ENCODE measurements at regions not wholly inside any gene's neighbourhood (a gene's known extent, or its start where the extent isn't known, plus 50 kb on each side); places are given as distances from the start of the nearest gene placed in this dataset.

- H4K20me1 ChIP-seq (ENCODE audit: insufficient read depth, low read length): no peaks in the 10 kb centered on the region
- H3K4me2 ChIP-seq (ENCODE audit: insufficient read depth, low read length): no peak overlapping the region
- H3K27me3 ChIP-seq (ENCODE audit: insufficient read depth, low read length): no peaks in the 10 kb centered on the region
- no peaks in the 10 kb centered on the region for H3K36me3 ChIP-seq (ENCODE audit: insufficient read depth, low read length)
- no peak overlapping the region for H3K27ac ChIP-seq (ENCODE audit: low read depth, low read length)
- no peak overlapping the region for H3K4me3 ChIP-seq (ENCODE audit: insufficient read depth, low read length)
- H2AFZ ChIP-seq (ENCODE audit: low read length): no peak overlapping the region
- no peak for DNase-seq (ENCODE audit: insufficient read length, low spot score, missing footprints)
- no peaks in the 10 kb centered on the region for H3K79me2 ChIP-seq (ENCODE audit: insufficient read depth, low read length)
- H3K9me3 ChIP-seq (ENCODE audit: low read depth, low read length): no peaks in the 10 kb centered on the region
- no peak for TF ChIP-seq CTCF (IDR thresholded peaks at IDR 0.05; ENCODE audit: extremely low read depth, low read depth, low read length)
- no peaks in the 10 kb centered on the region for H3K4me1 ChIP-seq (ENCODE audit: insufficient read depth, low read length)
Measured at GRCh38 chr1:5613900-5614299, 378.3 kb downstream of the NPHP4 start.

GRCh38 chr1:5611851-5612250, 380.4 kb downstream of the NPHP4 start:
- Histone ChIP-seq H3K27ac (ENCODE audit: low read depth, low read length) (no peak overlapping the region), H3K79me2 (ENCODE audit: insufficient read depth, low read length) (no peaks in the 10 kb centered on the region), H4K20me1 (ENCODE audit: insufficient read depth, low read length) (no peaks in the 10 kb centered on the region), H3K4me1 (ENCODE audit: insufficient read depth, low read length) (no peaks in the 10 kb centered on the region), H3K27me3 (ENCODE audit: insufficient read depth, low read length) (no peaks in the 10 kb centered on the region), H3K9me3 (ENCODE audit: low read depth, low read length) (no peaks in the 10 kb centered on the region), H3K4me3 (ENCODE audit: insufficient read depth, low read length) (no peak overlapping the region), H3K4me2 (ENCODE audit: insufficient read depth, low read length) (no peak overlapping the region), H2AFZ (ENCODE audit: low read length) (no peak overlapping the region), H3K36me3 (ENCODE audit: insufficient read depth, low read length) (no peaks in the 10 kb centered on the region)
- DNase-seq (ENCODE audit: insufficient read length, low spot score, missing footprints): no peak
- TF ChIP-seq CTCF (IDR thresholded peaks at IDR 0.05; ENCODE audit: extremely low read depth, low read depth, low read length): no peak

GRCh38 chr1:5611431-5611830, 380.8 kb downstream of the NPHP4 start:
- no peak overlapping the region for H3K4me3 ChIP-seq (ENCODE audit: insufficient read depth, low read length)
- H3K27ac ChIP-seq (ENCODE audit: low read depth, low read length): no peak overlapping the region
- H4K20me1 ChIP-seq (ENCODE audit: insufficient read depth, low read length): no peaks in the 10 kb centered on the region
- H3K4me2 ChIP-seq (ENCODE audit: insufficient read depth, low read length): no peak overlapping the region
- H2AFZ ChIP-seq (ENCODE audit: low read length): no peak overlapping the region
- DNase-seq (ENCODE audit: insufficient read length, low spot score, missing footprints): no peak
- H3K9me3 ChIP-seq (ENCODE audit: low read depth, low read length): no peaks in the 10 kb centered on the region
- TF ChIP-seq CTCF (IDR thresholded peaks at IDR 0.05; ENCODE audit: extremely low read depth, low read depth, low read length): no peak
- H3K27me3 ChIP-seq (ENCODE audit: insufficient read depth, low read length): no peaks in the 10 kb centered on the region
- H3K36me3 ChIP-seq (ENCODE audit: insufficient read depth, low read length): no peaks in the 10 kb centered on the region
- no peaks in the 10 kb centered on the region for H3K4me1 ChIP-seq (ENCODE audit: insufficient read depth, low read length)
- H3K79me2 ChIP-seq (ENCODE audit: insufficient read depth, low read length): no peaks in the 10 kb centered on the region

- no peak for TF ChIP-seq CTCF (IDR thresholded peaks at IDR 0.05; ENCODE audit: extremely low read depth, low read depth, low read length)
- no peaks in the 10 kb centered on the region for H3K27me3 ChIP-seq (ENCODE audit: insufficient read depth, low read length)
- no peak overlapping the region for H3K4me3 ChIP-seq (ENCODE audit: insufficient read depth, low read length)
- no peak for DNase-seq (ENCODE audit: insufficient read length, low spot score, missing footprints)
- H3K36me3 ChIP-seq (ENCODE audit: insufficient read depth, low read length): no peaks in the 10 kb centered on the region
- H3K27ac ChIP-seq (ENCODE audit: low read depth, low read length): no peak overlapping the region
- no peak overlapping the region for H2AFZ ChIP-seq (ENCODE audit: low read length)
- no peaks in the 10 kb centered on the region for H3K9me3 ChIP-seq (ENCODE audit: low read depth, low read length)
- no peak overlapping the region for H3K4me2 ChIP-seq (ENCODE audit: insufficient read depth, low read length)
- no peaks in the 10 kb centered on the region for H4K20me1 ChIP-seq (ENCODE audit: insufficient read depth, low read length)
- H3K79me2 ChIP-seq (ENCODE audit: insufficient read depth, low read length): no peaks in the 10 kb centered on the region
- H3K4me1 ChIP-seq (ENCODE audit: insufficient read depth, low read length): no peaks in the 10 kb centered on the region
Measured at GRCh38 chr1:5610432-5610831, 381.8 kb downstream of the NPHP4 start.
